ENCODE measurements at regions not wholly inside any gene's neighbourhood (a gene's known extent, or its start where the extent isn't known, plus 50 kb on each side); places are given as distances from the start of the nearest gene placed in this dataset.

- peak in 2 of 3 experiments; percentile 62 to 75; a peak in 3 of 4 replicates for TF ChIP-seq CTCF (IDR thresholded peaks at IDR 0.05; ENCODE audit: control extremely low read depth in 1 of 3, insufficient read depth in 1 of 3, low read depth in 1 of 3, low read length in 3 of 3)
- TF ChIP-seq EZH2 (IDR thresholded peaks at IDR 0.05; ENCODE audit: low read depth, low read length, severe bottlenecking) = no peak
- no peak for TF ChIP-seq CREB1 (IDR thresholded peaks at IDR 0.05)
- TF ChIP-seq SP1 (IDR thresholded peaks at IDR 0.05; ENCODE audit: low read depth, low read length) = no peak
- no peak for TF ChIP-seq SIN3A (conservative IDR thresholded peaks at IDR 0.05 in 1 of 2, IDR thresholded peaks at IDR 0.05 in 1 of 2; ENCODE audit: low read depth in 1 of 2, low read length in 2 of 2)
These were observed 158.7 kb downstream of the RAB38 start for GRCh38 chr11:88016392-88017170.
